Mucosa of descending colon (tissue), 3 donors: ENCODE measurements at regions not wholly inside any gene's neighbourhood (a gene's known extent, or its start where the extent isn't known, plus 50 kb on each side); places are given as distances from the start of the nearest gene placed in this dataset.

Source experiments
- ATAC-seq: fragments of 200-7000 bp; cut with Tn5 transposase; one replicate; pipeline ENCODE4 v1.9.1; 2020; ENCODE audit warnings: mild to moderate bottlenecking, moderate library complexity
- DNase-seq, 3 donors: peaks; one replicate each; pipeline ENCODE4 v3.0.0-alpha.2; 2020
- H3K36me3 ChIP-seq: fragments of 200-600 bp; one replicate; pipeline ENCODE4 v1.8.0; 2021; ENCODE audit warnings: low read depth, mild to moderate bottlenecking
- H3K4me1 ChIP-seq: fragments of 200-600 bp; one replicate; pipeline ENCODE4 v1.8.0; 2021; ENCODE audit warnings: low read depth, mild to moderate bottlenecking
- H3K4me3 ChIP-seq: fragments of 200-600 bp; one replicate; pipeline ENCODE4 v1.8.0; 2021; ENCODE audit warnings: mild to moderate bottlenecking
- H3K9me3 ChIP-seq: fragments of 200-600 bp; one replicate; pipeline ENCODE4 v1.8.0; 2021; ENCODE audit warnings: mild to moderate bottlenecking
- CTCF ChIP-seq: fragments of 200-600 bp; IDR thresholded peaks from one replicate; pipeline ENCODE4 v1.8.0; 2022; ENCODE audit warnings: antibody characterized with exemption, mild to moderate bottlenecking
- intact Hi-C, 2 donors: fragments of 100-400 bp; cut with DNase I in 1 of 2; cut with micrococcal nuclease in 1 of 2; formaldehyde crosslinking; loops; one replicate each; pipeline versions ENCODE4 v1.11.0 to v1.11.1; 2022; cut with DNase I, micrococcal nuclease
- donor health status: DM: no; HTN: no; CAD: no; lungs with moderate emphysema.
- donor health status: DM: no; HTN: no; CAD: no.
- donor health status: DM: no; HTN: yes; CAD: no.

GRCh38 chr19:27759896-27760295, 1453.1 kb downstream of the UQCRFS1 start:
- intact Hi-C loops: no loop called here
- Histone ChIP-seq H3K4me1 (no peaks in the 10 kb centered on the region), H3K9me3 (peaks cover 47% of the 10 kb centered on the region), H3K36me3 (no peaks in the 10 kb centered on the region), H3K4me3 (no peak overlapping the region)
- DNase-seq (no peak), ATAC-seq (no peak)
- no peak for TF ChIP-seq CTCF

GRCh38 chr19:27758626-27759505, 1454.1 kb downstream of the UQCRFS1 start:
- ATAC-seq (no peak), DNase-seq (no peak)
- no peak for TF ChIP-seq CTCF
- H3K4me3 ChIP-seq: no peak overlapping the region
- H3K36me3 ChIP-seq: no peaks in the 10 kb centered on the region
- peaks cover 37% of the 10 kb centered on the region for H3K9me3 ChIP-seq
- H3K4me1 ChIP-seq: no peaks in the 10 kb centered on the region
- intact Hi-C loops: no loop called here

GRCh38 chr19:27754700-27755099, 1458.3 kb downstream of the UQCRFS1 start:
- ATAC-seq: no peak
- Histone ChIP-seq H3K36me3 (no peaks in the 10 kb centered on the region), H3K4me3 (no peak overlapping the region), H3K9me3 (peaks cover 20% of the 10 kb centered on the region), H3K4me1 (no peaks in the 10 kb centered on the region)
- no peak for TF ChIP-seq CTCF
- no peak for DNase-seq
- intact Hi-C loops: no loop called here

- peaks cover 15% of the 10 kb centered on the region for H3K9me3 ChIP-seq
- TF ChIP-seq CTCF: no peak
- DNase-seq (no peak), ATAC-seq (no peak)
- H3K36me3 ChIP-seq: no peaks in the 10 kb centered on the region
- H3K4me3 ChIP-seq: no peak overlapping the region
- intact Hi-C loops: no loop called here
- H3K4me1 ChIP-seq: no peaks in the 10 kb centered on the region
Measured at GRCh38 chr19:27753622-27754021, 1459.3 kb downstream of the UQCRFS1 start.

GRCh38 chr19:27752530-27753184, 1460.3 kb downstream of the UQCRFS1 start:
- intact Hi-C loops: no loop called here
- DNase-seq (no peak), ATAC-seq (no peak)
- H3K36me3 ChIP-seq: no peaks in the 10 kb centered on the region
- peaks cover 11% of the 10 kb centered on the region for H3K9me3 ChIP-seq
- no peaks in the 10 kb centered on the region for H3K4me1 ChIP-seq
- no peak for TF ChIP-seq CTCF
- no peak overlapping the region for H3K4me3 ChIP-seq
